GM12878 (cell line): ENCODE measurements at regions not wholly inside any gene's neighbourhood (a gene's known extent, or its start where the extent isn't known, plus 50 kb on each side); places are given as distances from the start of the nearest gene placed in this dataset.

ENCODE experiments used
- BRCA1 ChIP-seq: IDR thresholded peaks from 2 replicates; pipeline ENCODE4 v1.6.1; 2011; ENCODE audit warnings: low read depth, low read length, improper control_type of control experiment
- CTCF ChIP-seq, 3 experiments: IDR thresholded peaks in 2 of 3; conservative IDR thresholded peaks in 1 of 3; 2 replicates each; pipeline ENCODE4 v1.5.1; 2011; ENCODE audit warnings: low read depth in 3 of 3, low read length in 3 of 3, mild to moderate bottlenecking in 3 of 3, control low read depth in 2 of 3, moderate library complexity in 2 of 3, inconsistent platforms in 1 of 3, mixed read lengths in 1 of 3; ENCODE audit not compliant: control insufficient read depth in 2 of 3, insufficient read depth in 1 of 3; ENCODE audit errors: extremely low read depth in 1 of 3
- GATAD2B ChIP-seq: fragments of 450-650 bp; conservative IDR thresholded peaks from 2 replicates; pipeline ENCODE4 v1.6.1; 2017; ENCODE audit warnings: low read depth, mild to moderate bottlenecking, moderate library complexity
- NFXL1 ChIP-seq: fragments of 450-650 bp; IDR thresholded peaks from 2 replicates; pipeline ENCODE4 v1.6.1; 2017; ENCODE audit warnings: antibody characterized with exemption, mild to moderate bottlenecking, borderline replicate concordance
- POLR2A ChIP-seq: IDR thresholded peaks from 2 replicates; pipeline ENCODE4 v1.6.1; 2011; ENCODE audit warnings: low read depth, mild to moderate bottlenecking, low read length
- POLR2AphosphoS5 ChIP-seq: IDR thresholded peaks from 2 replicates; pipeline ENCODE4 v1.6.1; 2011; ENCODE audit warnings: mild to moderate bottlenecking, low read length, inconsistent platforms
- TF ChIP-seq, protein P1 (sequence below): IDR thresholded peaks from 2 replicates; pipeline ENCODE4 v1.6.1; 2012; ENCODE audit warnings: mild to moderate bottlenecking, low read depth, low read length
- TF ChIP-seq, protein P2 (sequence below): fragments of 450-650 bp; formaldehyde crosslinking; IDR thresholded peaks from 2 replicates; pipeline ENCODE4 v1.5.0; 2022; ENCODE audit warnings: mild to moderate bottlenecking, missing genetic modification characterization

DNA sequence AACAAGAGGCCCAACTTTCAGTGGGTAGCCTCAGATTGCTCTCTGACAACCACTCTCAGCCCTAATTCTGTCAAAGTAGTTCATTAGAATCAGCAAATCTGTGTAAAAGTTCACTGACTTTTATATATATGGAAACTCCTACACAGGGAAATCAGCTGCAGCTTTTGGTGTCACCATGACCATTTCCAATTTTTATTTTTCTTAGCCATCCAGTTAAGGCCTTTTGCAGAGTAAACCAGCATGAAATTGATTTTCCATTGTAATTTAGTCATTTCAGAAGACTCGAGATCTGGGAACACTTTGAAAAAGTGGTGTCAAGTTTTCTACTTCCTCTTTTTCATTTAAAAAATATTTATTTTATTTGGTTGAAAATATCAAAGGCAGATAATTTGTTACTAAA is 263.2 kb downstream of the TMEM182 start:
- TF ChIP-seq BRCA1 (no peak), NFXL1 (no peak), POLR2AphosphoS5 (no peak), POLR2A (no peak), CTCF (IDR thresholded peaks at IDR 0.05 in 2 of 3, conservative IDR thresholded peaks at IDR 0.05 in 1 of 3; ENCODE audit: control insufficient read depth in 2 of 3, extremely low read depth in 1 of 3, insufficient read depth in 1 of 3, low read depth in 3 of 3, low read length in 3 of 3) (no peak), GATAD2B (no peak)
- TF ChIP-seq, protein P1, sequence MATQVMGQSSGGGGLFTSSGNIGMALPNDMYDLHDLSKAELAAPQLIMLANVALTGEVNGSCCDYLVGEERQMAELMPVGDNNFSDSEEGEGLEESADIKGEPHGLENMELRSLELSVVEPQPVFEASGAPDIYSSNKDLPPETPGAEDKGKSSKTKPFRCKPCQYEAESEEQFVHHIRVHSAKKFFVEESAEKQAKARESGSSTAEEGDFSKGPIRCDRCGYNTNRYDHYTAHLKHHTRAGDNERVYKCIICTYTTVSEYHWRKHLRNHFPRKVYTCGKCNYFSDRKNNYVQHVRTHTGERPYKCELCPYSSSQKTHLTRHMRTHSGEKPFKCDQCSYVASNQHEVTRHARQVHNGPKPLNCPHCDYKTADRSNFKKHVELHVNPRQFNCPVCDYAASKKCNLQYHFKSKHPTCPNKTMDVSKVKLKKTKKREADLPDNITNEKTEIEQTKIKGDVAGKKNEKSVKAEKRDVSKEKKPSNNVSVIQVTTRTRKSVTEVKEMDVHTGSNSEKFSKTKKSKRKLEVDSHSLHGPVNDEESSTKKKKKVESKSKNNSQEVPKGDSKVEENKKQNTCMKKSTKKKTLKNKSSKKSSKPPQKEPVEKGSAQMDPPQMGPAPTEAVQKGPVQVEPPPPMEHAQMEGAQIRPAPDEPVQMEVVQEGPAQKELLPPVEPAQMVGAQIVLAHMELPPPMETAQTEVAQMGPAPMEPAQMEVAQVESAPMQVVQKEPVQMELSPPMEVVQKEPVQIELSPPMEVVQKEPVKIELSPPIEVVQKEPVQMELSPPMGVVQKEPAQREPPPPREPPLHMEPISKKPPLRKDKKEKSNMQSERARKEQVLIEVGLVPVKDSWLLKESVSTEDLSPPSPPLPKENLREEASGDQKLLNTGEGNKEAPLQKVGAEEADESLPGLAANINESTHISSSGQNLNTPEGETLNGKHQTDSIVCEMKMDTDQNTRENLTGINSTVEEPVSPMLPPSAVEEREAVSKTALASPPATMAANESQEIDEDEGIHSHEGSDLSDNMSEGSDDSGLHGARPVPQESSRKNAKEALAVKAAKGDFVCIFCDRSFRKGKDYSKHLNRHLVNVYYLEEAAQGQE = no peak
- TF ChIP-seq, protein P2, sequence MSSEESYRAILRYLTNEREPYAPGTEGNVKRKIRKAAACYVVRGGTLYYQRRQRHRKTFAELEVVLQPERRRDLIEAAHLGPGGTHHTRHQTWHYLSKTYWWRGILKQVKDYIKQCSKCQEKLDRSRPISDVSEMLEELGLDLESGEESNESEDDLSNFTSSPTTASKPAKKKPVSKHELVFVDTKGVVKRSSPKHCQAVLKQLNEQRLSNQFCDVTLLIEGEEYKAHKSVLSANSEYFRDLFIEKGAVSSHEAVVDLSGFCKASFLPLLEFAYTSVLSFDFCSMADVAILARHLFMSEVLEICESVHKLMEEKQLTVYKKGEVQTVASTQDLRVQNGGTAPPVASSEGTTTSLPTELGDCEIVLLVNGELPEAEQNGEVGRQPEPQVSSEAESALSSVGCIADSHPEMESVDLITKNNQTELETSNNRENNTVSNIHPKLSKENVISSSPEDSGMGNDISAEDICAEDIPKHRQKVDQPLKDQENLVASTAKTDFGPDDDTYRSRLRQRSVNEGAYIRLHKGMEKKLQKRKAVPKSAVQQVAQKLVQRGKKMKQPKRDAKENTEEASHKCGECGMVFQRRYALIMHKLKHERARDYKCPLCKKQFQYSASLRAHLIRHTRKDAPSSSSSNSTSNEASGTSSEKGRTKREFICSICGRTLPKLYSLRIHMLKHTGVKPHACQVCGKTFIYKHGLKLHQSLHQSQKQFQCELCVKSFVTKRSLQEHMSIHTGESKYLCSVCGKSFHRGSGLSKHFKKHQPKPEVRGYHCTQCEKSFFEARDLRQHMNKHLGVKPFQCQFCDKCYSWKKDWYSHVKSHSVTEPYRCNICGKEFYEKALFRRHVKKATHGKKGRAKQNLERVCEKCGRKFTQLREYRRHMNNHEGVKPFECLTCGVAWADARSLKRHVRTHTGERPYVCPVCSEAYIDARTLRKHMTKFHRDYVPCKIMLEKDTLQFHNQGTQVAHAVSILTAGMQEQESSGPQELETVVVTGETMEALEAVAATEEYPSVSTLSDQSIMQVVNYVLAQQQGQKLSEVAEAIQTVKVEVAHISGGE (CRISPR knock-in tag) = no peak
